OCI-LY3 (cell line): ENCODE measurements at regions not wholly inside any gene's neighbourhood (a gene's known extent, or its start where the extent isn't known, plus 50 kb on each side); places are given as distances from the start of the nearest gene placed in this dataset.

Experiments used
- H2AFZ ChIP-seq: fragments of 200-600, 300-600 bp; shearing (Covaris generic); 2 replicates; pipeline ENCODE4 v1.6.0; 2014; ENCODE audit warnings: antibody characterized with exemption, low read depth, low read length
- H3K27ac ChIP-seq: fragments of 200-600, 300-600 bp; sonication (generic); 2 replicates; pipeline ENCODE4 v1.5.1; 2014; ENCODE audit warnings: mild to moderate bottlenecking, low read length, moderate library complexity, mixed read lengths
- H3K27me3 ChIP-seq: fragments of 200-600, 300-600 bp; sonication (generic); 2 replicates; pipeline ENCODE4 v1.6.1; 2014; ENCODE audit warnings: low read depth, low read length, mixed read lengths
- H3K36me3 ChIP-seq: fragments of 200-600, 300-600 bp; sonication (generic); replicated peaks from 2 replicates; pipeline ENCODE3; 2014; ENCODE audit warnings: low read depth, low read length, mixed read lengths
- H3K4me1 ChIP-seq: fragments of 300-600, 200-600 bp; sonication (generic); 2 replicates; pipeline ENCODE4 v1.6.1; 2014; ENCODE audit warnings: low read length, mixed read lengths
- H3K4me2 ChIP-seq: fragments of 200-600, 300-600 bp; sonication (generic); 2 replicates; pipeline ENCODE4 v1.6.1; 2014; ENCODE audit warnings: low read length, mixed read lengths
- H3K4me3 ChIP-seq: fragments of 300-600, 200-600 bp; sonication (generic); 2 replicates; pipeline ENCODE4 v1.5.1; 2014; ENCODE audit warnings: antibody characterized with exemption, mild to moderate bottlenecking, low read length, moderate library complexity
- H3K79me2 ChIP-seq: fragments of 300-600, 200-600 bp; shearing (Covaris generic); 2 replicates; pipeline ENCODE4 v1.6.1; 2014; ENCODE audit warnings: mild to moderate bottlenecking, low read length, mixed read lengths
- H3K9ac ChIP-seq: fragments of 300-600, 200-600 bp; shearing (Covaris generic); 2 replicates; pipeline ENCODE4 v1.6.0; 2014; ENCODE audit warnings: mild to moderate bottlenecking, low read length, moderate library complexity
- H3K9me3 ChIP-seq: fragments of 200-600, 300-600 bp; shearing (Covaris generic); 2 replicates; pipeline ENCODE4 v1.6.1; 2014; ENCODE audit warnings: low read length, mixed read lengths; ENCODE audit not compliant: insufficient read depth
- H4K20me1 ChIP-seq: fragments of 200-600, 300-600 bp; sonication (generic); 2 replicates; pipeline ENCODE4 v1.6.1; 2016; ENCODE audit warnings: low read length, mixed read lengths; ENCODE audit not compliant: insufficient read depth
- EZH2phosphoT487 ChIP-seq: fragments of 200-600 bp; shearing (Covaris generic); IDR thresholded peaks from 2 replicates; pipeline ENCODE4 v1.6.1; 2018; ENCODE audit warnings: antibody characterized with exemption, mixed run types, low read depth
- TF ChIP-seq, protein P1 (sequence below): fragments of 200-600, 300-600 bp; sonication (generic); IDR thresholded peaks from 2 replicates; pipeline ENCODE4 v1.5.1; 2014; ENCODE audit warnings: antibody characterized with exemption, low read length, low read depth

DNA sequence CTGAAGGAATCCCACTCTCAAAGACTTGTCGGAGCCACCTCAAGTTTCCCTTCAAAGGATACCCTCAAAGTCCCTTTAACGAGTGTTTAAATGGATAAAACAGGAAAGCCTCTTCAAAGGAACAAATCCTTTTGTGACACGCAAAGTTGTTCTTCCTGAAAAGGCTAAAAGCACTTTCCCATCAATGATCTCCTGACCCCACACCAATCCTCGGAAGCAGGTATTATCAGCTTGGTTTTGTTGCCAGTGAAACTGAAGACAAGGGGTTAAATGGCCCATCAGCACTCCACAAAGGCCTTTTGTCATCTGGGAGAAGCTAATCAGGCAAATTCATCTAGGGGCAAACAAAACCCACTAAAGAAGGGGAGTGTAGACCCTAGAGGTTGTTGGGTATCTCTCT, 418.0 kb upstream of the ID2 start:
- Histone ChIP-seq H2AFZ (no peak overlapping the region), H3K27ac (no peak overlapping the region), H3K27me3 (no peaks in the 10 kb centered on the region), H3K4me3 (no peak overlapping the region), H3K9me3 (no peaks in the 10 kb centered on the region), H3K4me2 (no peak overlapping the region), H3K36me3 (no peaks in the 10 kb centered on the region), H3K9ac (no peak overlapping the region), H3K79me2 (no peaks in the 10 kb centered on the region), H4K20me1 (no peaks in the 10 kb centered on the region), H3K4me1 (0 out of 2 replicates have a peak, but pooled peaks cover 8% of the 10 kb centered on the region)
- TF ChIP-seq, protein P1, sequence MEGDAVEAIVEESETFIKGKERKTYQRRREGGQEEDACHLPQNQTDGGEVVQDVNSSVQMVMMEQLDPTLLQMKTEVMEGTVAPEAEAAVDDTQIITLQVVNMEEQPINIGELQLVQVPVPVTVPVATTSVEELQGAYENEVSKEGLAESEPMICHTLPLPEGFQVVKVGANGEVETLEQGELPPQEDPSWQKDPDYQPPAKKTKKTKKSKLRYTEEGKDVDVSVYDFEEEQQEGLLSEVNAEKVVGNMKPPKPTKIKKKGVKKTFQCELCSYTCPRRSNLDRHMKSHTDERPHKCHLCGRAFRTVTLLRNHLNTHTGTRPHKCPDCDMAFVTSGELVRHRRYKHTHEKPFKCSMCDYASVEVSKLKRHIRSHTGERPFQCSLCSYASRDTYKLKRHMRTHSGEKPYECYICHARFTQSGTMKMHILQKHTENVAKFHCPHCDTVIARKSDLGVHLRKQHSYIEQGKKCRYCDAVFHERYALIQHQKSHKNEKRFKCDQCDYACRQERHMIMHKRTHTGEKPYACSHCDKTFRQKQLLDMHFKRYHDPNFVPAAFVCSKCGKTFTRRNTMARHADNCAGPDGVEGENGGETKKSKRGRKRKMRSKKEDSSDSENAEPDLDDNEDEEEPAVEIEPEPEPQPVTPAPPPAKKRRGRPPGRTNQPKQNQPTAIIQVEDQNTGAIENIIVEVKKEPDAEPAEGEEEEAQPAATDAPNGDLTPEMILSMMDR: no peak
- TF ChIP-seq EZH2phosphoT487: no peak

DNA sequence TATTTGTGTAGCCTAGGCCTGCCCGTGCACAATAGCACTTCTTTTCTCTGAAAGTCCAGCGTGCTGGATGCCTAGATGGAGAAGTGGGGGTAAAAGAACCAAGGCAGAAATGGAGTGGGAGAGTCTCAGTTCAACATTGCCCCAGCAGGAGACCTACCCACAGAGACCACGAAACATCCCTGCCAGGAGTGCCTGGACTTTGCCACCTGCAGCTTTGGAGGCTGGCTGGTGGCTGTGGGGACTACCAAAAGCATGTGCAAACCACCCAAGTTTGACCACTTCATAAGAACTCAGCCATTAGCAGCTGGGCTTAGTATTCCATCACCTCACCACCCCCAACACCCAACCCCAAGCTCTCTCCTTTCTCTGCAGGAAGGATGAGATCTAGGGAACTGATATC, 416.9 kb upstream of the ID2 start:
- Histone ChIP-seq H3K27ac (no peak overlapping the region), H3K9me3 (no peaks in the 10 kb centered on the region), H4K20me1 (no peaks in the 10 kb centered on the region), H2AFZ (no peak overlapping the region), H3K79me2 (no peaks in the 10 kb centered on the region), H3K4me2 (no peak overlapping the region), H3K4me1 (0 out of 2 replicates have a peak, but pooled peaks cover 8% of the 10 kb centered on the region), H3K36me3 (no peaks in the 10 kb centered on the region), H3K4me3 (no peak overlapping the region), H3K9ac (no peak overlapping the region), H3K27me3 (no peaks in the 10 kb centered on the region)
- no peak for TF ChIP-seq EZH2phosphoT487
- TF ChIP-seq, protein P1: no peak

DNA sequence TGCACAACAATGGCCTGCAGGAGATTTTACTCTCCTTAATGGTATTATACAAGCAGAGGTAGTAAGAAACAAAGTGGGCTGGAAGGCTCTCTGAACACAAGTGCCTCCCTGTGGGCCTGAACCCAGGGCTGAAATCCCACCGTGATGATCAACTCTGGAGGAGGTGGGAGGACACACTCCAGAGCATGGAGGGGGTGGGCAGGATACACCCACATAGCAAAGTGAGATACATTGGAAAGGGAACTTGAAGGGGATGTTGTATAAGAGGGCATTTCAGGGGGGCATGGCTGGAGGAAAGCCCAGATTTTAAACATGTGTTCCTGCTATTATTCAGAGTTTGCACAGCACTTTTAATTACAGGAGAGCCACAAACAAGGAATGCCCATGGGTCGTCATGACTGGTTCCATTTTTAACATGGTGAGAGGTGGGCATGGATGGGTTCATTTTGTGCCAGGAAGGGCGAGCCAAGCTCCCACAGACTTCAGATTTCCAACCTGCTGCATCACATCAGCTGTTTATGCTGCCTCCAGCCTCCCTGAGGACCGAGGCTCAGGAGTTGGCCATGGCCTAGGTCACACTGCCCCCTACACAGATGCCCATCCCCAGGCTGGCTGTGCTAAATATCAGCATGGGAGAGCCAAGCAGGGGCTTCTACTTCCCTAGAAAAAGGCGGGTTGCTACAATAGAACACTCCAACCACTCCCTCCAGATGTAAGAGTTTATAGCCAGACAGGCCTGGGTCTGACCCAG, 416.2 kb upstream of the ID2 start:
- Histone ChIP-seq H3K4me3 (no peak overlapping the region), H3K9me3 (no peaks in the 10 kb centered on the region), H3K79me2 (no peaks in the 10 kb centered on the region), H3K9ac (no peak overlapping the region), H4K20me1 (no peaks in the 10 kb centered on the region), H3K36me3 (no peaks in the 10 kb centered on the region), H3K27me3 (no peaks in the 10 kb centered on the region), H3K27ac (no peak overlapping the region), H3K4me1 (0 out of 2 replicates have a peak, but pooled peaks cover 8% of the 10 kb centered on the region), H2AFZ (no peak overlapping the region), H3K4me2 (no peak overlapping the region)
- no peak for TF ChIP-seq EZH2phosphoT487
- TF ChIP-seq, protein P1: no peak

DNA sequence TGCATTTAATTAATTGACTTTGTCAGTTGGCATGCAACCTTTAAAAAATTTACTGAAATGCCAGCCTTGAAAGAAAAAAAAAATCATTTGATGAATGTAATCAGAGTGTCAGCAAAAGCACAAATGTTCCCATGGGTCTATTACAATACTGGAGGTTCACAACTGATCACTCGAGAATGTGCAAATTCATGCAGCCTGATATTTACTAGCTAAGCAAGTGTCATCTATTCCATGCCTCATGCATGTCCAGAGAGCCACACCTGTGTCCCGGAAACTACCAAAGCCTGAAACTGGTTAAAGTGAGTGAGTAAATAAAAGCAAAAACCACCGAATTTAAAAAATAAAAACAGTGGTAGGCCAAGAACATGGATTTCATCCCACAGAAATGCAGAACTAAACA, 415.3 kb upstream of the ID2 start:
- H3K9ac ChIP-seq: no peak overlapping the region
- no peak for TF ChIP-seq EZH2phosphoT487
- TF ChIP-seq, protein P1: no peak
- no peak overlapping the region for H3K4me2 ChIP-seq
- H2AFZ ChIP-seq: no peak overlapping the region
- H3K4me1 ChIP-seq: 0 out of 2 replicates have a peak, but pooled peaks cover 8% of the 10 kb centered on the region
- no peaks in the 10 kb centered on the region for H3K36me3 ChIP-seq
- H4K20me1 ChIP-seq: no peaks in the 10 kb centered on the region
- H3K27me3 ChIP-seq: no peaks in the 10 kb centered on the region
- no peak overlapping the region for H3K27ac ChIP-seq
- no peaks in the 10 kb centered on the region for H3K9me3 ChIP-seq
- H3K79me2 ChIP-seq: no peaks in the 10 kb centered on the region
- no peak overlapping the region for H3K4me3 ChIP-seq
